AG10803 (cell line): ENCODE measurements at regions not wholly inside any gene's neighbourhood (a gene's known extent, or its start where the extent isn't known, plus 50 kb on each side); places are given as distances from the start of the nearest gene placed in this dataset.

Source experiments
- DNase-seq: peaks from one replicate; pipeline ENCODE4 v3.0.0; 2010; ENCODE audit warnings: low read depth
- H3K4me3 ChIP-seq: 2 replicates; pipeline ENCODE4 v1.5.1; 2011; ENCODE audit warnings: mild to moderate bottlenecking, low read length, control low read depth
- CTCF ChIP-seq: conservative IDR thresholded peaks from 2 replicates; pipeline ENCODE4 v1.5.1; 2011; ENCODE audit warnings: mild to moderate bottlenecking, low read length, control low read depth, inconsistent platforms

- TF ChIP-seq CTCF: no peak
- H3K4me3 ChIP-seq: no peak overlapping the region
- DNase-seq: no peak
Measured at GRCh38 chr3:159057621-159058020, 255.8 kb downstream of the MFSD1 start.

GRCh38 chr3:159058859-159059258 lies 257.0 kb downstream of the MFSD1 start:
- H3K4me3 ChIP-seq: no peak overlapping the region
- no peak for DNase-seq
- no peak for TF ChIP-seq CTCF

GRCh38 chr3:159059395-159059794 lies 257.5 kb downstream of the MFSD1 start:
- DNase-seq: no peak
- no peak for TF ChIP-seq CTCF
- H3K4me3 ChIP-seq: no peak overlapping the region

- DNase-seq: no peak
- TF ChIP-seq CTCF: no peak
- no peak overlapping the region for H3K4me3 ChIP-seq
Measured at GRCh38 chr3:159062734-159063410, 261.0 kb downstream of the MFSD1 start.

GRCh38 chr3:159069091-159069490 lies 267.2 kb downstream of the MFSD1 start, which contains the start of gene IQCJ:
TSS of gene IQCJ (plus strand) at chr3:159069319.
- H3K4me3 ChIP-seq: no peak within 1 kb of the TSS
- no peak for DNase-seq
- TF ChIP-seq CTCF: no peak

- no peak overlapping the region for H3K4me3 ChIP-seq
- no peak for TF ChIP-seq CTCF
- DNase-seq: no peak
Measured at GRCh38 chr3:159069866-159070425, 268.1 kb downstream of the MFSD1 start.
